ENCODE measurements at regions not wholly inside any gene's neighbourhood (a gene's known extent, or its start where the extent isn't known, plus 50 kb on each side); places are given as distances from the start of the nearest gene placed in this dataset.

GRCh38 chr14:101223127-101223526, 319.6 kb upstream of the RTL1 start:
- Histone ChIP-seq H3K36me3 (replicated peaks in 1 of 2; ENCODE audit: control insufficient read depth in 1 of 2, insufficient read depth in 2 of 2, low read length in 2 of 2) (no peaks in the 10 kb centered on the region), H3K4me3 (replicated peaks in 1 of 3; ENCODE audit: insufficient read depth in 1 of 3, low read depth in 2 of 3, low read length in 3 of 3) (no peak overlapping the region), H3K4me2 (ENCODE audit: low read depth, low read length) (no peak overlapping the region), H3K9ac (ENCODE audit: insufficient read depth, low read depth, low read length) (no peak overlapping the region), H3K27ac (ENCODE audit: extremely low read length, insufficient read depth, low read length) (no peak overlapping the region), H4K20me1 (ENCODE audit: insufficient read depth, low read length) (no peaks in the 10 kb centered on the region), H3K27me3 (ENCODE audit: control insufficient read depth in 1 of 2, insufficient read depth in 2 of 2, low read length in 2 of 2) (peaks cover 0 to 10% of the 10 kb centered on the region in 2 experiments; a peak in 3 of 5 replicates), H3K9me3 (ENCODE audit: low read length) (no peaks in the 10 kb centered on the region), H3K4me1 (ENCODE audit: insufficient read depth, low read length) (peaks cover 64% of the 10 kb centered on the region), H3K79me2 (ENCODE audit: insufficient read depth, low read length) (no peaks in the 10 kb centered on the region), H2AFZ (ENCODE audit: low read length) (no peak overlapping the region)
- BruUV-seq (replicated peaks), result no TSS peak
- DNase-seq (ENCODE audit: low spot score) (no peak), FAIRE-seq (no peak), ATAC-seq (no peak)
- intact Hi-C loops (cut with micrococcal nuclease; ENCODE audit: unreplicated experiment), result no loop called here
- no peak for TF ChIP-seq PCBP1 (IDR thresholded peaks at IDR 0.05; ENCODE audit: borderline replicate concordance, low read depth, low read length)
- no peak for TF ChIP-seq CENPX (CRISPR knock-in tag; IDR thresholded peaks at IDR 0.05)
- TF ChIP-seq SNAPC2 (CRISPR knock-in tag; IDR thresholded peaks at IDR 0.05), result no peak
- TF ChIP-seq ZBTB14 (CRISPR knock-in tag; IDR thresholded peaks at IDR 0.05), result no peak
- TF ChIP-seq, protein P1, sequence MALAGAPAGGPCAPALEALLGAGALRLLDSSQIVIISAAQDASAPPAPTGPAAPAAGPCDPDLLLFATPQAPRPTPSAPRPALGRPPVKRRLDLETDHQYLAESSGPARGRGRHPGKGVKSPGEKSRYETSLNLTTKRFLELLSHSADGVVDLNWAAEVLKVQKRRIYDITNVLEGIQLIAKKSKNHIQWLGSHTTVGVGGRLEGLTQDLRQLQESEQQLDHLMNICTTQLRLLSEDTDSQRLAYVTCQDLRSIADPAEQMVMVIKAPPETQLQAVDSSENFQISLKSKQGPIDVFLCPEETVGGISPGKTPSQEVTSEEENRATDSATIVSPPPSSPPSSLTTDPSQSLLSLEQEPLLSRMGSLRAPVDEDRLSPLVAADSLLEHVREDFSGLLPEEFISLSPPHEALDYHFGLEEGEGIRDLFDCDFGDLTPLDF (CRISPR knock-in tag; IDR thresholded peaks at IDR 0.05), result no peak
- TF ChIP-seq PHF5A (CRISPR knock-in tag; IDR thresholded peaks at IDR 0.05; ENCODE audit: low read depth, unreplicated experiment), result no peak
- TF ChIP-seq TP53 (CRISPR knock-in tag; conservative IDR thresholded peaks at IDR 0.05), result no peak
- TF ChIP-seq PHF21A (CRISPR knock-in tag; IDR thresholded peaks at IDR 0.05), result no peak
- no peak for TF ChIP-seq ZNF616 (CRISPR knock-in tag; IDR thresholded peaks at IDR 0.05; ENCODE audit: low read depth)
- TF ChIP-seq SP5 (CRISPR knock-in tag; IDR thresholded peaks at IDR 0.05; ENCODE audit: borderline replicate concordance, low read depth), result no peak
- TF ChIP-seq ZEB1 (IDR thresholded peaks at IDR 0.05; ENCODE audit: insufficient replicate concordance, low read depth), result no peak
- no peak for TF ChIP-seq RAD21 (CRISPR knock-in tag; IDR thresholded peaks at IDR 0.05)
- TF ChIP-seq ZBTB39 (CRISPR knock-in tag; IDR thresholded peaks at IDR 0.05), result no peak
- ChIA-PET CTCF (ENCODE audit: low intra/inter-chr PET ratio, low total read pairs) (no interaction called here), POLR2A (no interaction called here)
- in situ Hi-C loops (cut with HindIII; ENCODE audit: extremely low pct_ligation_motif_present, low pct_unique_long_range_greater_than_20kb), result no loop called here
- 53% methylated on average over 6 of the region's 6 CpGs for WGBS (ENCODE audit: low lambda C conversion rate)
